IMR-90 (cell line): ENCODE measurements at regions not wholly inside any gene's neighbourhood (a gene's known extent, or its start where the extent isn't known, plus 50 kb on each side); places are given as distances from the start of the nearest gene placed in this dataset.

Experiments used
- ATAC-seq: fragments of 200-7000 bp; cut with Tn5 transposase; 2 replicates; pipeline ENCODE4 v1.9.1; 2020; ENCODE audit warnings: low read depth, mild to moderate bottlenecking, moderate library complexity
- BruUV-seq: library from RNA; stranded (reverse); fragments of 400-500 nt; replicated peaks from 2 replicates; lab custom pipeline; 2021; lab: Mats Ljungman, UMichigan
- CTCF ChIA-PET: fragments of 300-600 bp; formaldehyde crosslinking; extraction: SDS; loops from one replicate; lab custom pipeline; 2021; ENCODE audit warnings: antibody characterized with exemption; lab: Yijun Ruan, JAX
- POLR2A ChIA-PET: fragments of 300-600 bp; sonication (Branson Sonifier 250); formaldehyde crosslinking; loops from one replicate; lab custom pipeline; 2022; ENCODE audit warnings: antibody characterized with exemption; ENCODE audit not compliant: unreplicated experiment; lab: Charles Lee
- DNase-seq: peaks from one replicate; pipeline ENCODE4 v3.0.0; 2013
- H2AFZ ChIP-seq: replicated peaks from 2 replicates; pipeline ENCODE3; 2013; ENCODE audit warnings: low read length, mild to moderate bottlenecking; ENCODE audit not compliant: poor library complexity
- H2AK5ac ChIP-seq: 2 replicates; pipeline ENCODE4 v1.6.1; 2013; ENCODE audit warnings: low read depth, low read length, inconsistent platforms
- H2AK9ac ChIP-seq: replicated peaks from 2 replicates; pipeline ENCODE3; 2013; ENCODE audit warnings: mild to moderate bottlenecking, low read depth, low read length, moderate library complexity; ENCODE audit not compliant: poor library complexity
- H2BK120ac ChIP-seq: 2 replicates; pipeline ENCODE4 v1.6.1; 2013; ENCODE audit warnings: low read depth, low read length, inconsistent platforms
- H2BK15ac ChIP-seq: 3 replicates; pipeline ENCODE4 v1.6.1; 2013; ENCODE audit warnings: low read depth, low read length, inconsistent platforms
- H2BK20ac ChIP-seq: 2 replicates; pipeline ENCODE4 v1.6.1; 2013; ENCODE audit warnings: low read depth, mild to moderate bottlenecking, inconsistent platforms, low read length, moderate library complexity
- H2BK5ac ChIP-seq: 2 replicates; pipeline ENCODE4 v1.6.1; 2013; ENCODE audit warnings: mild to moderate bottlenecking, low read depth, low read length, inconsistent platforms; ENCODE audit not compliant: poor library complexity, severe bottlenecking
- H3K14ac ChIP-seq: replicated peaks from 2 replicates; pipeline ENCODE4 v1.6.1; 2013; ENCODE audit warnings: low read depth, low read length, inconsistent platforms
- H3K18ac ChIP-seq: 2 replicates; pipeline ENCODE4 v1.6.1; 2013; ENCODE audit warnings: low read depth, low read length, control low read depth
- H3K23ac ChIP-seq: 2 replicates; pipeline ENCODE4 v1.6.1; 2013; ENCODE audit warnings: low read depth, low read length, inconsistent platforms
- H3K27ac ChIP-seq: 2 replicates; pipeline ENCODE4 v1.5.1; 2013; ENCODE audit warnings: mild to moderate bottlenecking, control low read depth, low read length; ENCODE audit not compliant: insufficient read depth
- H3K27me3 ChIP-seq: 2 replicates; pipeline ENCODE4 v1.6.1; 2013; ENCODE audit warnings: low read length; ENCODE audit not compliant: control insufficient read depth, insufficient read depth
- H3K36me3 ChIP-seq: 2 replicates; pipeline ENCODE4 v1.6.1; 2013; ENCODE audit warnings: low read length, mixed read lengths; ENCODE audit not compliant: control insufficient read depth, insufficient read depth
- H3K4ac ChIP-seq: 2 replicates; pipeline ENCODE4 v1.6.1; 2013; ENCODE audit warnings: low read depth, low read length, inconsistent platforms
- H3K4me1 ChIP-seq: 2 replicates; pipeline ENCODE4 v1.6.1; 2013; ENCODE audit warnings: low read length, mixed read lengths; ENCODE audit not compliant: control insufficient read depth, insufficient read depth
- H3K4me2 ChIP-seq: 2 replicates; pipeline ENCODE4 v1.6.1; 2013; ENCODE audit warnings: low read depth, mild to moderate bottlenecking, control low read depth, low read length, moderate library complexity
- H3K4me3 ChIP-seq: 2 replicates; pipeline ENCODE4 v1.5.1; 2013; ENCODE audit warnings: low read depth, mild to moderate bottlenecking, control low read depth, low read length, moderate library complexity; ENCODE audit not compliant: insufficient read depth
- H3K56ac ChIP-seq: 2 replicates; pipeline ENCODE4 v1.6.1; 2013; ENCODE audit warnings: low read length, inconsistent platforms; ENCODE audit not compliant: insufficient read depth; ENCODE audit errors: extremely low read depth
- H3K79me1 ChIP-seq, 2 experiments: 2 replicates each; pipeline ENCODE4 v1.6.1; 2013; ENCODE audit warnings: low read length in 2 of 2, inconsistent platforms in 1 of 2, low read depth in 1 of 2
- H3K9ac ChIP-seq: 2 replicates; pipeline ENCODE4 v1.6.1; 2013; ENCODE audit warnings: low read depth, low read length, control low read depth
- H3K9me1 ChIP-seq: 2 replicates; pipeline ENCODE4 v1.6.1; 2013; ENCODE audit warnings: low read length, inconsistent platforms; ENCODE audit not compliant: insufficient read depth
- H3K9me3 ChIP-seq: 2 replicates; pipeline ENCODE4 v1.6.1; 2013; ENCODE audit warnings: low read length; ENCODE audit not compliant: control insufficient read depth, insufficient read depth
- H4K20me1 ChIP-seq: 2 replicates; pipeline ENCODE4 v1.6.1; 2013; ENCODE audit warnings: low read length, inconsistent platforms; ENCODE audit not compliant: insufficient read depth
- H4K5ac ChIP-seq: 2 replicates; pipeline ENCODE4 v1.6.1; 2013; ENCODE audit warnings: mild to moderate bottlenecking, low read depth, low read length, control low read depth
- H4K8ac ChIP-seq, 2 experiments: 2 replicates each; pipeline ENCODE4 v1.6.1; 2013; ENCODE audit warnings: low read depth in 2 of 2, low read length in 2 of 2, control low read depth in 1 of 2, inconsistent platforms in 1 of 2
- H4K91ac ChIP-seq: 2 replicates; pipeline ENCODE4 v1.6.1; 2013; ENCODE audit warnings: low read depth, low read length, inconsistent platforms; ENCODE audit not compliant: insufficient read depth
- BHLHE40 ChIP-seq: fragments of 150-350 bp; IDR thresholded peaks from 2 replicates; pipeline ENCODE4 v1.6.1; 2016; ENCODE audit warnings: mild to moderate bottlenecking, low read depth, low read length
- CTCF ChIP-seq: conservative IDR thresholded peaks from 2 replicates; pipeline ENCODE4 v1.5.1; 2012; ENCODE audit warnings: mild to moderate bottlenecking, low read depth, low read length, improper control_type of control experiment
- FOS ChIP-seq: fragments of 150-350 bp; IDR thresholded peaks from 2 replicates; pipeline ENCODE4 v1.6.1; 2016; ENCODE audit warnings: low read depth, low read length
- MAFK ChIP-seq: IDR thresholded peaks from 2 replicates; pipeline ENCODE4 v1.6.1; 2012; ENCODE audit warnings: low read depth, low read length, improper control_type of control experiment
- MAZ ChIP-seq: IDR thresholded peaks from 2 replicates; pipeline ENCODE4 v1.6.1; 2012; ENCODE audit warnings: low read depth, mild to moderate bottlenecking, low read length, improper control_type of control experiment, moderate library complexity, borderline replicate concordance
- MXI1 ChIP-seq: IDR thresholded peaks from 2 replicates; pipeline ENCODE4 v1.6.1; 2012; ENCODE audit warnings: low read depth, mild to moderate bottlenecking, low read length, moderate library complexity, borderline replicate concordance
- RCOR1 ChIP-seq: IDR thresholded peaks from 2 replicates; pipeline ENCODE4 v1.6.1; 2012; ENCODE audit warnings: mild to moderate bottlenecking, low read length, improper control_type of control experiment; ENCODE audit not compliant: insufficient replicate concordance
- RFX5 ChIP-seq: IDR thresholded peaks from 2 replicates; pipeline ENCODE4 v1.8.0; 2012; ENCODE audit warnings: low read depth, mild to moderate bottlenecking, low read length, moderate library complexity
- USF2 ChIP-seq: fragments of 150-350 bp; IDR thresholded peaks from 2 replicates; pipeline ENCODE4 v1.6.1; 2017; ENCODE audit warnings: mild to moderate bottlenecking, antibody characterized with exemption, low read length, low read depth
- WGBS, 2 experiments: methylation state at CpG; one replicate each; pipeline versions ENCODE4 v1.1.5 to v1.1.7; 2013; ENCODE audit warnings: missing lambda C conversion rate in 2 of 2; ENCODE audit not compliant: insufficient read length in 1 of 2; ENCODE audit errors: extremely low coverage in 2 of 2; 5-methylcytosine and 5-hydroxymethylcytosine counted together
- dilution Hi-C: fragments of 300-500 bp; cut with HindIII; formaldehyde crosslinking; loops from one replicate; pipeline ENCODE4 v1.14.3; 2018; ENCODE audit warnings: low sequenced_read_pairs; ENCODE audit not compliant: unreplicated experiment
- in situ Hi-C: fragments of 300-500 bp; cut with MboI; formaldehyde crosslinking; loops from 3 replicates; pipeline ENCODE4 v1.14.3; 2019; ENCODE audit warnings: low sequenced_read_pairs, inconsistent platforms, mixed read lengths
- intact Hi-C: fragments of 100-400 bp; cut with micrococcal nuclease; formaldehyde crosslinking; loops from 2 replicates; pipeline ENCODE4 v1.10.0; 2022

DNA sequence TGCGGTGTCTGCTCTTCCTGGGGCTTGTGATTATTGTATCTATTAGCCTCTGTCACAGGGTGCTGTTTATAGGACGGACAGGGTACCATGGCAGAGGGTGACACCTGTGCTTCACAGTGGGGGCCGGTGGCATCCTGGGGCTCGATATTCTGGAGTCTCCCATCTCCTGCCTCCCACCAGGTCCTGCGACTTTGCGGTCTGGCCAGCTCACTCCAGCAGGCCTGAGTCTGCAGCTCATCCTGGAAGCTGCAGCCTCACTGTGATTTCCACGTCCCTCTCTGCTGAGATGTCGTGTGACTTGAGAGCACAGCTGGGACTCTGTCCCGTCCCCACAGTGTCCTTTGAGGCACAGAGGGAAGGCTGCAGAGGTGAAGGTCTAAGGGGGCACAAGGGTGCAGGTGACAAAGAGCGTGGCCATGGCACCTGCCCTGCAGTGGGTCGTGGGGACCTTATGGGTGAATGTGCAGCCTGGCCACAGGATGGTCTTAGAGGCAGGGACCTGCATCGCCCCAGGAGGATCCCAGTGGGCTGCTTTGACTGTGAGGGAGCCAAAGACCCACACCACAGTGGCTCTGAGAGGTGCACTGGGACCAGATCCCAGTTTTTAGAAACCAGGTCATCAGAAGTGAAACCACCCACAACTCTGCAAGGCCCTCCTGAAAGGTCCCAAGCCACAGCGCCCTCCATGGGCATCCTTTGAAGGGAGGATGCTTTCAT is 172.8 kb downstream of the KLF13 start:
- H3K9ac ChIP-seq, result no peak overlapping the region
- H3K14ac ChIP-seq, result no peak overlapping the region
- intact Hi-C loops (no loop called here), in situ Hi-C loops (loop anchor here (25.0 kb wide), 1 partner anchor 837 kb away; no protein-coding TSS in a partner anchor), dilution Hi-C loops (no loop called here)
- H3K4me1 ChIP-seq, result no peaks in the 10 kb centered on the region
- no peak overlapping the region for H4K5ac ChIP-seq
- POLR2A ChIA-PET, result no interaction called here
- no peak overlapping the region for H4K8ac ChIP-seq
- BruUV-seq, result no TSS peak
- H3K79me1 ChIP-seq, result no peaks in the 10 kb centered on the region
- whole genome bisulfite sequencing, 2 experiments, result 73% methylated on average over 3 of the region's 13 CpGs; no CpG with 5 or more reads in 1 of the 2 experiments
- H2BK20ac ChIP-seq, result no peak overlapping the region
- no peak overlapping the region for H2AFZ ChIP-seq
- no peak overlapping the region for H2BK5ac ChIP-seq
- H3K56ac ChIP-seq, result no peak overlapping the region
- no peak overlapping the region for H2AK9ac ChIP-seq
- H4K20me1 ChIP-seq, result no peaks in the 10 kb centered on the region
- H4K91ac ChIP-seq, result no peak overlapping the region
- CTCF ChIA-PET, result no interaction called here
- no peak overlapping the region for H3K18ac ChIP-seq
- no peak overlapping the region for H3K27ac ChIP-seq
- H3K9me3 ChIP-seq, result no peaks in the 10 kb centered on the region
- H3K27me3 ChIP-seq, result peaks cover 19% of the 10 kb centered on the region
- H3K23ac ChIP-seq, result no peak overlapping the region
- TF ChIP-seq USF2 (no peak), MAFK (no peak), MXI1 (no peak), CTCF (no peak), RFX5 (no peak), BHLHE40 (no peak), FOS (no peak), MAZ (no peak), RCOR1 (no peak)
- no peak overlapping the region for H2BK120ac ChIP-seq
- no peak overlapping the region for H3K4me2 ChIP-seq
- no peak for ATAC-seq
- no peaks in the 10 kb centered on the region for H3K9me1 ChIP-seq
- H3K36me3 ChIP-seq, result no peaks in the 10 kb centered on the region
- H2AK5ac ChIP-seq, result no peak overlapping the region
- H3K4me3 ChIP-seq, result no peak overlapping the region
- no peak overlapping the region for H3K4ac ChIP-seq
- DNase-seq, result no peak
- H2BK15ac ChIP-seq, result no peak overlapping the region
